Karpas-422 (cell line): ENCODE measurements at regions not wholly inside any gene's neighbourhood (a gene's known extent, or its start where the extent isn't known, plus 50 kb on each side); places are given as distances from the start of the nearest gene placed in this dataset.
A peak's percentile ranks its signal among the peaks of the same experiment; 100 is the strongest.
"Not testable (repeated sequence)": the region's sequence is repeated elsewhere in the genome, so short reads cannot be mapped to it uniquely, and the experiment has no call there.

Source experiments
- DNase-seq: peaks from one replicate; pipeline ENCODE4 v3.0.0-alpha.2; 2015
- H2AFZ ChIP-seq: fragments of 200-600 bp; sonication (generic); 2 replicates; pipeline ENCODE4 v1.6.1; 2014; ENCODE audit warnings: antibody characterized with exemption, low read length, mixed read lengths
- H3K27ac ChIP-seq: fragments of 200-600 bp; sonication (generic); 2 replicates; pipeline ENCODE4 v1.5.1; 2014; ENCODE audit warnings: mild to moderate bottlenecking, low read length, moderate library complexity
- H3K27me3 ChIP-seq: fragments of 200-600 bp; sonication (generic); 2 replicates; pipeline ENCODE4 v1.6.1; 2014; ENCODE audit warnings: low read length, mixed read lengths
- H3K36me3 ChIP-seq: fragments of 200-600 bp; sonication (generic); 2 replicates; pipeline ENCODE4 v1.6.1; 2014; ENCODE audit warnings: low read length, mixed read lengths; ENCODE audit not compliant: insufficient read depth
- H3K4me1 ChIP-seq: fragments of 200-600 bp; sonication (generic); 2 replicates; pipeline ENCODE4 v1.6.1; 2014; ENCODE audit warnings: mild to moderate bottlenecking, low read length, mixed read lengths
- H3K4me2 ChIP-seq: fragments of 200-600 bp; sonication (generic); 2 replicates; pipeline ENCODE4 v1.6.1; 2014; ENCODE audit warnings: low read length, low read depth, mild to moderate bottlenecking; ENCODE audit not compliant: poor library complexity, severe bottlenecking
- H3K4me3 ChIP-seq: fragments of 200-600 bp; sonication (generic); 2 replicates; pipeline ENCODE4 v1.5.1; 2014; ENCODE audit warnings: mild to moderate bottlenecking, antibody characterized with exemption, low read length, mixed read lengths
- H3K79me2 ChIP-seq: fragments of 200-600 bp; sonication (generic); 2 replicates; pipeline ENCODE4 v1.6.1; 2014; ENCODE audit warnings: mild to moderate bottlenecking, low read length, mixed read lengths
- H3K9ac ChIP-seq: fragments of 200-600 bp; sonication (generic); 2 replicates; pipeline ENCODE4 v1.6.0; 2014; ENCODE audit warnings: low read length
- H3K9me2 ChIP-seq: fragments of 200-600 bp; sonication (generic), shearing (Covaris generic); replicated peaks from 2 replicates; pipeline ENCODE4 v1.6.0; 2014; ENCODE audit warnings: mild to moderate bottlenecking, low read length, moderate library complexity; ENCODE audit not compliant: insufficient read depth
- H3K9me3 ChIP-seq: fragments of 300-700, 200-600 bp; sonication (generic); 2 replicates; pipeline ENCODE4 v1.6.1; 2014; ENCODE audit warnings: low read length, mixed read lengths
- H4K20me1 ChIP-seq: fragments of 200-600 bp; sonication (generic); 2 replicates; pipeline ENCODE4 v1.6.1; 2014; ENCODE audit warnings: mild to moderate bottlenecking, antibody characterized with exemption, low read length, low read depth; ENCODE audit not compliant: insufficient read depth

- not testable (repeated sequence) for H3K9me2 ChIP-seq, H3K4me3 ChIP-seq, H3K4me1 ChIP-seq, H4K20me1 ChIP-seq, H3K9ac ChIP-seq, H3K36me3 ChIP-seq, H2AFZ ChIP-seq, H3K4me2 ChIP-seq, H3K27me3 ChIP-seq, H3K79me2 ChIP-seq, H3K27ac ChIP-seq
- peak; percentile 42 for DNase-seq
- H3K9me3 ChIP-seq: peaks cover 25% of the 10 kb centered on the region
These were observed 5289.0 kb upstream of the TPTE start for GRCh38 chr21:5232176-5232958.

DNA sequence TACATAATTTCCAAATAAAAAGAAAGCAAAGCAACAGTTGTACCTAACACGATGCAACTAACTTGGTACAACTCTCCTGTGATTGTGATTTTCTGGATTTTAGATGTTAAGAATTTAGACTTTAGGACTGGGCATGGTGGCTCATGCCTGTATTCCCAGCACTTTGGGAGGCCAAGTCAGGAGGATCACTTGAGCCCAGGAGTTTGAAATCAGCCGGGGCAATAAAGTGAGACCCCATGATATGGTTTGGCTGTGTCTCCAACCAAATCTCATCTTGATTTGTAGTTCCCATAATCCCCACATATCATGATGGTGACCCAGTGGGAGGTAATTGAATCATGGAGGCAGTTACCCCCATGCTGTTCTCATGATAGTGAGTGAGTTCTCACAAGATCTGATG lies 5285.6 kb upstream of the TPTE start:
- H3K4me1 ChIP-seq, H3K9me2 ChIP-seq, H3K4me2 ChIP-seq, H3K79me2 ChIP-seq, H3K36me3 ChIP-seq, H3K27me3 ChIP-seq, H3K27ac ChIP-seq, DNase-seq, H2AFZ ChIP-seq, H4K20me1 ChIP-seq, H3K9ac ChIP-seq, H3K4me3 ChIP-seq: not testable (repeated sequence)
- peaks cover 17% of the 10 kb centered on the region; the same call in 1 of the 2 replicates for H3K9me3 ChIP-seq

GRCh38 chr21:5236846-5237675 lies 5284.3 kb upstream of the TPTE start:
- H3K9me3 ChIP-seq: peaks cover 18% of the 10 kb centered on the region; the same call in 1 of the 2 replicates
- not testable (repeated sequence) for H3K9me2 ChIP-seq, H3K4me3 ChIP-seq, H3K9ac ChIP-seq, H3K79me2 ChIP-seq, H2AFZ ChIP-seq, H3K27ac ChIP-seq, H3K4me2 ChIP-seq, H4K20me1 ChIP-seq, H3K27me3 ChIP-seq, H3K4me1 ChIP-seq, H3K36me3 ChIP-seq
- DNase-seq: peak; percentile 38

- H3K27me3 ChIP-seq, H3K9me2 ChIP-seq, H3K9ac ChIP-seq, H3K4me3 ChIP-seq, H3K79me2 ChIP-seq, H3K4me1 ChIP-seq, H3K36me3 ChIP-seq, H2AFZ ChIP-seq, H4K20me1 ChIP-seq, H3K27ac ChIP-seq, H3K4me2 ChIP-seq: not testable (repeated sequence)
- H3K9me3 ChIP-seq: peaks cover 17% of the 10 kb centered on the region
- DNase-seq: peak; percentile 14
These were observed 5280.9 kb upstream of the TPTE start for GRCh38 chr21:5240521-5240920.

- not testable (repeated sequence) for H3K79me2 ChIP-seq
These were observed 5278.7 kb upstream of the TPTE start for GRCh38 chr21:5242732-5243131.

GRCh38 chr21:5243257-5243656 lies 5278.1 kb upstream of the TPTE start:
- H3K4me1 ChIP-seq, H4K20me1 ChIP-seq, H3K9me2 ChIP-seq, H3K79me2 ChIP-seq, H3K36me3 ChIP-seq, H3K27me3 ChIP-seq, H3K9ac ChIP-seq, H2AFZ ChIP-seq, H3K4me3 ChIP-seq, H3K27ac ChIP-seq, H3K4me2 ChIP-seq: not testable (repeated sequence)
- peaks cover 13% of the 10 kb centered on the region for H3K9me3 ChIP-seq
- DNase-seq: peak; percentile 9

More at GRCh38 chr21:5242732-5243131, 5278.7 kb upstream of the TPTE start:
- not testable (repeated sequence) for H3K36me3 ChIP-seq, H3K9me2 ChIP-seq, H4K20me1 ChIP-seq, H3K4me2 ChIP-seq, H2AFZ ChIP-seq, H3K27ac ChIP-seq, H3K4me3 ChIP-seq, H3K4me1 ChIP-seq, H3K9ac ChIP-seq, H3K27me3 ChIP-seq
- peaks cover 16% of the 10 kb centered on the region for H3K9me3 ChIP-seq
- peak; percentile 15 for DNase-seq

DNA sequence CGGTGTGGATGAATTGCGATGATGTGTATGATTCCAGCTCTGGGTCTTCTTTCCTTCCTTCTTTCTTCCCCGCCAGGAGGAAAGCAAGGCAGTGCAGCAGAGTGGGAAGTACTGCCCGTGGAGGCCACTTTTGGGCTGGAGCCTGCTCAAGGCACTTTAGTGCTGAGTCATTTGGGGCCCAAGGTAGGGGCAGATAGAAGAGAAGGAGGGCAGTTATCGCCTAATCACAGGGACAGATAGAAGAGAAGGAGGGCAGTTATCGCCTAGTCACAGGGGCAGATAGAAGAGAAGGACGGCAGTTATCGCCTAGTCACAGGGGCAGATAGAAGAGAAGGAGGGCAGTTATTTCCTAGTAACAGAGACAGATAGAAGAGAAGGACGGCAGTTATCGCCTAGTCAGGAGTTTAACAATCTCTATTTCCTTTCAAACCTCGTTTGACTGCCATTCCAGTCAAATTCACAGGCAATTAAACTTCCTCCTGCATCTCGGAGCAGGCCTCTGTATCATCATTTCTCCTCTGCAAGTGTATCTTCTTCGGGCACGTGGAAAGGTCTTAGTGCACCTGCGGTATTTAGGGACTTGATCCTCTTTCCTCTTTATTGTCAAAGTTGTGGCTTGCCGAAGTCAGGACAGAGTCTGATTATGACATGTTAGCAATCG lies 5277.5 kb upstream of the TPTE start:
- H3K4me3 ChIP-seq, H2AFZ ChIP-seq, H3K79me2 ChIP-seq, H3K9me2 ChIP-seq, H3K27ac ChIP-seq, H3K4me1 ChIP-seq, H4K20me1 ChIP-seq, H3K9ac ChIP-seq, H3K27me3 ChIP-seq, H3K36me3 ChIP-seq, H3K4me2 ChIP-seq: not testable (repeated sequence)
- peak; percentile 22 for DNase-seq
- H3K9me3 ChIP-seq: peaks cover 11% of the 10 kb centered on the region

DNA sequence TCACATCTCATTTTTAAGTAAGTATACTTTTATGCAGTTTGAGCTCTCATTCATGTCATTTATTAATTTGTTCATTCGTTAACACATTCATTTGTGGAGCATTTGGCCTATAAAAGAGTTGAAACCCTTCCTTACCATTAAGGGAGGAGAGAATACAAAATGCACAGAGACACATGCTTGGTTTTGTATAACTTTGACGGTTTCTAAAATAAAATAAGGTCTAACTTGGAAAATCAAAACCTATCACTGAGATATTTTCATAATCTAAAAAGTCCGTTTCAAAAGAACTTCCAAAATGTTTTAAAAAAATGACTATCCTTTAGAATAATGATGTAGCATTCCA lies 5277.0 kb upstream of the TPTE start:
- H3K9me3 ChIP-seq: peaks cover 11% of the 10 kb centered on the region
- H4K20me1 ChIP-seq, H3K9me2 ChIP-seq, H3K79me2 ChIP-seq, H3K27me3 ChIP-seq, H3K4me3 ChIP-seq, H3K9ac ChIP-seq, H3K36me3 ChIP-seq, H2AFZ ChIP-seq, H3K27ac ChIP-seq, H3K4me1 ChIP-seq, H3K4me2 ChIP-seq: not testable (repeated sequence)
- DNase-seq: peak; percentile 9
